BLaER1 treated with 17β-estradiol and CSF1 and Interleukin-3, amounts not matched to agents 10 nM and 100 nM (cell line): ENCODE measurements at regions not wholly inside any gene's neighbourhood (a gene's known extent, or its start where the extent isn't known, plus 50 kb on each side); places are given as distances from the start of the nearest gene placed in this dataset.
A peak's percentile ranks its signal among the peaks of the same experiment; 100 is the strongest.
"Not testable (repeated sequence)": the region's sequence is repeated elsewhere in the genome, so short reads cannot be mapped to it uniquely, and the experiment has no call there.

Experiments used
- H3K27ac ChIP-seq, 11 experiments: shearing (Covaris generic); formaldehyde crosslinking; 2 replicates each; pipeline ENCODE4 v1.8.1; 2022
- H3K27me3 ChIP-seq, 11 experiments: shearing (Covaris generic); formaldehyde crosslinking; 2 replicates each; pipeline ENCODE4 v1.8.1; 2022
- H3K36me3 ChIP-seq, 11 experiments: shearing (Covaris generic); formaldehyde crosslinking; 2 replicates each; pipeline ENCODE4 v1.8.1; 2022
- H3K4me1 ChIP-seq, 10 experiments: shearing (Covaris generic); formaldehyde crosslinking; 2 replicates each; pipeline ENCODE4 v1.8.1; 2022
- H3K4me2 ChIP-seq, 11 experiments: shearing (Covaris generic); formaldehyde crosslinking; 2 replicates each; pipeline ENCODE4 v1.8.1; 2022
- H3K4me3 ChIP-seq, 10 experiments: shearing (Covaris generic); formaldehyde crosslinking; 2 replicates each; pipeline ENCODE4 v1.8.1; 2022
- H3K9ac ChIP-seq, 11 experiments: shearing (Covaris generic); formaldehyde crosslinking; 2 replicates each; pipeline ENCODE4 v1.8.1; 2022
- H3K9me3 ChIP-seq, 11 experiments: shearing (Covaris generic); formaldehyde crosslinking; replicated peaks in 1 of 11; 2 replicates each; pipeline ENCODE4 v1.8.1; 2022
- H4K20me1 ChIP-seq, 11 experiments: shearing (Covaris generic); formaldehyde crosslinking; 2 replicates each; pipeline ENCODE4 v1.8.1; 2022
- Cebpa-rat ChIP-seq, 11 experiments: shearing (Covaris generic); IDR thresholded peaks; 2 replicates each; pipeline ENCODE4 v1.8.1; 2022

GRCh38 chrX:123788193-123788592 is 55.3 kb upstream of the THOC2 start:
- not testable (repeated sequence) for H3K27ac ChIP-seq, H4K20me1 ChIP-seq, H3K9ac ChIP-seq, H3K27me3 ChIP-seq, H3K36me3 ChIP-seq, H3K4me3 ChIP-seq, H3K9me3 ChIP-seq, H3K4me2 ChIP-seq
- H3K4me1 ChIP-seq = peaks cover 7 to 14% (median 12%) of the 10 kb centered on the region in 10 experiments; a peak in 15 of 20 replicates

- no peaks in the 10 kb centered on the region for H3K9me3 ChIP-seq
- no peak overlapping the region for H3K9ac ChIP-seq
- peaks cover 7 to 14% (median 12%) of the 10 kb centered on the region in 10 experiments; a peak in 15 of 20 replicates for H3K4me1 ChIP-seq
- no peaks in the 10 kb centered on the region for H4K20me1 ChIP-seq
- no peaks in the 10 kb centered on the region for H3K27me3 ChIP-seq
- H3K4me3 ChIP-seq = no peak overlapping the region
- no peak overlapping the region for H3K27ac ChIP-seq
- no peaks in the 10 kb centered on the region for H3K36me3 ChIP-seq
- TF ChIP-seq Cebpa-rat (IDR thresholded peaks at IDR 0.05) = no peak
- no peak overlapping the region for H3K4me2 ChIP-seq
Observed at GRCh38 chrX:123788744-123789143, 55.9 kb upstream of the THOC2 start.

- no peaks in the 10 kb centered on the region for H3K36me3 ChIP-seq
- H3K4me1 ChIP-seq = peaks cover 0 to 11% (median under 1%) of the 10 kb centered on the region in 10 experiments; a peak in 8 of 20 replicates
- no peaks in the 10 kb centered on the region for H3K9me3 ChIP-seq
- no peak for TF ChIP-seq Cebpa-rat (IDR thresholded peaks at IDR 0.05)
- no peaks in the 10 kb centered on the region for H3K27me3 ChIP-seq
- H3K27ac ChIP-seq = no peak overlapping the region
- H4K20me1 ChIP-seq = no peaks in the 10 kb centered on the region
- H3K4me3 ChIP-seq = no peak overlapping the region
- H3K9ac ChIP-seq = no peak overlapping the region
- no peak overlapping the region for H3K4me2 ChIP-seq
Observed at GRCh38 chrX:123797543-123798447, 62.1 kb upstream of the XIAP start.

- H3K4me1 ChIP-seq = peaks cover 2 to 21% (median 11%) of the 10 kb centered on the region in 10 experiments; a peak in 17 of 20 replicates
- not testable (repeated sequence) for H3K9ac ChIP-seq, H3K4me3 ChIP-seq, H3K36me3 ChIP-seq, H4K20me1 ChIP-seq, H3K27ac ChIP-seq, H3K9me3 ChIP-seq, H3K4me2 ChIP-seq, H3K27me3 ChIP-seq
Observed at GRCh38 chrX:123798706-123799430, 61.0 kb upstream of the XIAP start.

- Histone ChIP-seq H3K36me3 (no peaks in the 10 kb centered on the region), H4K20me1 (no peaks in the 10 kb centered on the region), H3K27ac (no peak overlapping the region), H3K9me3 (no peaks in the 10 kb centered on the region), H3K9ac (no peak overlapping the region), H3K4me2 (no peak overlapping the region; a peak in 1 of 22 replicates), H3K27me3 (no peaks in the 10 kb centered on the region), H3K4me1 (peaks cover 8 to 26% (median 16%) of the 10 kb centered on the region in 10 experiments; a peak in 17 of 20 replicates), H3K4me3 (no peak overlapping the region)
- no peak for TF ChIP-seq Cebpa-rat (IDR thresholded peaks at IDR 0.05)
Observed at GRCh38 chrX:123801901-123802300, 58.0 kb upstream of the XIAP start.

- Histone ChIP-seq H3K9me3 (no peaks in the 10 kb centered on the region), H3K4me3 (no peak overlapping the region), H3K9ac (peak overlapping the region in 4 of 11 experiments; percentile 9 to 54 (median 25); a peak in 3 of 22 replicates), H4K20me1 (no peaks in the 10 kb centered on the region), H3K4me2 (peak overlapping the region; percentile 9 to 46 (median 38); a peak in 20 of 22 replicates), H3K27ac (peak overlapping the region; percentile 1 to 80 (median 56); a peak in 19 of 22 replicates), H3K27me3 (no peaks in the 10 kb centered on the region), H3K4me1 (peaks cover 8 to 26% (median 16%) of the 10 kb centered on the region in 10 experiments; a peak in 17 of 20 replicates), H3K36me3 (no peaks in the 10 kb centered on the region)
- TF ChIP-seq Cebpa-rat (IDR thresholded peaks at IDR 0.05) = no peak
Observed at GRCh38 chrX:123803331-123803983, 56.4 kb upstream of the XIAP start.

- H3K36me3 ChIP-seq, H3K4me3 ChIP-seq, H3K9me3 ChIP-seq, H4K20me1 ChIP-seq, H3K27me3 ChIP-seq: not testable (repeated sequence)
- Histone ChIP-seq H3K27ac (peak overlapping the region; percentile 1 to 80 (median 56); a peak in 19 of 22 replicates), H3K4me1 (peaks cover 8 to 26% (median 16%) of the 10 kb centered on the region in 10 experiments; a peak in 17 of 20 replicates), H3K9ac (peak overlapping the region in 3 of 11 experiments; percentile 9 to 54 (median 19); a peak in 2 of 22 replicates), H3K4me2 (peak overlapping the region in 10 of 11 experiments; percentile 8 to 43 (median 34); a peak in 15 of 22 replicates)
Observed at GRCh38 chrX:123803984-123804365, 55.9 kb upstream of the XIAP start.

GRCh38 chrX:123807835-123808416 is 51.9 kb upstream of the XIAP start:
- Histone ChIP-seq H3K27me3 (no peaks in the 10 kb centered on the region), H3K9ac (no peak overlapping the region), H4K20me1 (no peaks in the 10 kb centered on the region), H3K4me1 (peaks cover 8 to 15% (median 14%) of the 10 kb centered on the region in 10 experiments; a peak in 16 of 20 replicates), H3K27ac (no peak overlapping the region), H3K4me2 (no peak overlapping the region), H3K4me3 (no peak overlapping the region), H3K9me3 (no peaks in the 10 kb centered on the region), H3K36me3 (no peaks in the 10 kb centered on the region)
- TF ChIP-seq Cebpa-rat (IDR thresholded peaks at IDR 0.05) = no peak
